Germinal center (tissue), 1 donor: ENCODE measurements at regions not wholly inside any gene's neighbourhood (a gene's known extent, or its start where the extent isn't known, plus 50 kb on each side); places are given as distances from the start of the nearest gene placed in this dataset.
"Not testable (repeated sequence)": the region's sequence is repeated elsewhere in the genome, so short reads cannot be mapped to it uniquely, and the experiment has no call there.

ENCODE experiments used
- DNase-seq: peaks from one replicate; pipeline ENCODE4 v3.0.0; 2012; ENCODE audit warnings: mixed read lengths, low spot score

GRCh38 chr12:131288765-131289695 is 335.3 kb downstream of the ADGRD1 start:
- DNase-seq: not testable (repeated sequence)

- not testable (repeated sequence) for DNase-seq
Measured at GRCh38 chr12:131289807-131290206, 336.1 kb downstream of the ADGRD1 start.

DNA sequence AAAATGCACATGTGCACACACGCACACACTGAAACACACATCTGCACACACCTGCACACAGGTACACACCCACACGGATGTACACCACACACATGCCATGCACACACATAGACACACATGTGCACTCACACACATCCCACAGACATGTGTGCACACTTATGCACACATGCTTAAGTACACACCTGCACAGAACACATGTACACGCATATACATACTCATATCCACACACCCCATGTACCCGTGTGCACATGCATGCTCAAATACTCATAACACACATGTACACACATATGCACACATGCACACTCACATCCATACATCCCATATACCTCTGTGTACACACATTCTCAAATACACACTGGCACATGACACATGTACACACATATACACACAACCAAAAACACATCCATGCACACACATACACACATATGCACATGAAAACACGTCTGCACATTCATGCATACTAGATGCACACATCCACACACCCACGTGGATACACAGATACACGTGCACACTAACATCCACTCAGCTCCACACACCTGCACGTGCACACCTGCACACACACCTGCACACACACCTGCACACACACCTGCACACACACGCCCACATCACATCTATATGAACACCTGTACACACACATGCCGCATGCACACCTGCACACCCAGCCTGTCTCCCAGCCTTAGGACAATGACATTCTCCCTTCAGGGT is 336.7 kb downstream of the ADGRD1 start:
- DNase-seq: no peak

DNA sequence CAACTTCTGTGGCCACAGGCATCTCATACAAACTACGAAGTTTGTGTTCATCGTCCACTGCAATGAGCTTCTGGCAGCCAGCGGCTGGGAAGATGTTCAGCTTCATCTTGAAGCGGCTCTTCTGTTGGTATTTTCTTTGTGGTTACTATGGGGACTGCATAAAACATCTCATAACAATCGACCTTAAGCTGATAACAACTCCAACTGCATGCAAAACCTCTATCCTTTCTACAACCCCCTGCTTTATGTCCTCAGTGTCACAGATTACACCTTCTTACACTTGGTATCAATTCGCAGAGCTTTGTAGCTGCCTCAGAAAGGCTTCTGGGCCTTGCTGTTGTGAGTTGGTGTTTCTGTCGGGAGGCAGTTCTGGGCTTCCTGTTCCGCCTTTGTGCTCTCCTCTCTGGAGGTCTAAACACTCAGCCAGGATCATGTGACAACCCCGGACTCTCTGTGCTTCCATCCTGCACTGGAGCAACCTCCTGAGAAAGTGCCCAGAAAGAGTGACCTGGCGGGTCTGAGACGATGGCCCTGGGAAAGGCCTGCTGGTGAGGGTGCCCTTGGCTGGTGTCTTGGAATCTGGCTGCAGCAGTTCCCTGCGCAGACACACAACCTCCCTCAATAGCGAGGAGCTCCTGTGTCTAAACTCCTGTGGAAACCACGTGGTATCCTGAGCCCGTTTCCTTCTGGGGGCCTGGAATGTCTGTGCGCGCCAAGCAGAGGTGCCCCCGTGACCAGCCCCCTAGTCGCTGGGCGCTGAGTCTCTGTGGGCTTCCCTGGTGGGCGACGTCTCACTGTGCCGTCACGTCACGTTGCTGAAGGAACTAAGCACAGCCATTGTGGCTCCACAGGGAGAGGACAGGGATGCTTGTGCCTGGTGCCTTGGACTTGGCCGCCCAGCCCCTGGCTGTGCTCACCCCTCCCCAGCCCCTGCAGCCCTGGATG is 339.6 kb downstream of the ADGRD1 start:
- DNase-seq: not testable (repeated sequence)

DNA sequence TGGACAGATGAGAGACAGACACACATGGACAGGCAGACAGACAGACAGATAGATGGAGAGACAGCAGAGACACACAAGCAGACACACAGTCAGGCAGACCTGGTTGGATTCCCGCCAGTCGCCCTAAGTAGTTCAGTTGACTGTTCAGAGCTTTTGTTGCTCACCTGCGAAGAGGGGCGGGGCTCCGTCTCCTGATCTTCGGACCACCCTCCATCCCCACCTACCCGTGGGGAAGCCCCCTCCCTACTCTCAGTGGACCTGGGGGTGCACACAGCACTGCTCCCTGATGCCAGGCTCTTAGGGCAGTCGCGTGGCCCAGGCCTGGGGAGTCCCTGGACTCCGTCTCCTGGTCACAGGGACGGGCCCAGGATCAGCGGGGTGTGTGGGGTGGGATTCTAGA is 341.0 kb downstream of the ADGRD1 start:
- DNase-seq: not testable (repeated sequence)

DNA sequence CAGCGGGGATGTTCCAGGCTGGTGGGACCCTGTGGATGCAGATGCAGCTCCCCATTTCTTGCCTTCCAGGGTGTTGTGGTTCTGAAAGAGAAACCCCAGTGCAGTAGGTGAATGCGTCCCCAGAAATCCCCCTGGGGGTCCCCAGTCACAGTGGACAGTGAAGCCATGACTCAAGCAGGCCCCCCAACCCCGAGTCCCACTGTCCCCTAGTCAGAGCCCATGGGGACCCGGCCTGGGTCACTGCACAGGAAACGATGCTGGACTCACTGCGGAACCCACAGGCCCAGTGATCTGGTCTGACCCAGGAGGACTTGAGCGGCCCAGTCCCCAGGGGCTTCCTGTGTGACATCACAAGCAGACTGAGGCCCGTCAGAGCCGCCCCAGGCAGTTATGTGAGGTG is 341.4 kb downstream of the ADGRD1 start:
- not testable (repeated sequence) for DNase-seq

- not testable (repeated sequence) for DNase-seq
Measured at GRCh38 chr12:131295559-131295958, 341.9 kb downstream of the ADGRD1 start.

- not testable (repeated sequence) for DNase-seq
Measured at GRCh38 chr12:131296136-131296535, 342.4 kb downstream of the ADGRD1 start.

DNA sequence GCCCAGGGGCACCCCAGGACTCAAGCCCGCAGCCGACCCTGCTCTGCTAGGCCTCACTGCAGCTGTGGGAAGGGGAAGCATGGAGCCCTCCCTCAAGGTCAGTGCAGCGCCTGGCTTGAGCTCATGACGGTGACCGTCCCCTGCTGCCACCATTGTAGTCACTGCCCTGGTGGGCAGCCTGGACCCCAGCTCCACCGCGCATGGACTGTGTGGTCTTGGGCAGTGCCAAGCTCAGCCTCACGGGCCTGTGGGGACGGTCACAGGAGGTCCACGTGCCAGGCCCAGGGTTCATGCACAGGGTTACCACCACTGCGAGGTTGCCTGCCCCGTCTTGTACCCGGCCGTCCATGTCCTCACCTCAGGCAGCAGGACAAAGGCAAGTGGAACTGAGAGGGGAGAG is 342.9 kb downstream of the ADGRD1 start:
- not testable (repeated sequence) for DNase-seq

- DNase-seq: not testable (repeated sequence)
Measured at GRCh38 chr12:131298526-131299369, 345.0 kb downstream of the ADGRD1 start.

- not testable (repeated sequence) for DNase-seq
Measured at GRCh38 chr12:131299370-131299701, 345.6 kb downstream of the ADGRD1 start.

DNA sequence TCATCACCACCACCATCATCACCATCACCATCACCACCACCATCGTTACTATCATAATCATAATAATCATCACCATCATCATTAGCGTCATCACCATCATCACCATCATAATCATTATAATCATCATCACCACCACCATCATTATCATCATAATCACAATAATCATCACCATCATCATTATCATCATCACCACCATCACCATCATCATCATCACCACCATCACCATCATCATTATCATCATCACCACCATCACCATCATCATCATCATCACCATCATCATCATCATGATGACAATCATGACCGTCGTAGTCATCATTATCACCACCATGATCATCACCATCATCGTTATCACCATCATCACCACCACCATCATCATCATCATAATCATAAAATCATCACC is 349.9 kb downstream of the ADGRD1 start:
- DNase-seq: not testable (repeated sequence)

DNA sequence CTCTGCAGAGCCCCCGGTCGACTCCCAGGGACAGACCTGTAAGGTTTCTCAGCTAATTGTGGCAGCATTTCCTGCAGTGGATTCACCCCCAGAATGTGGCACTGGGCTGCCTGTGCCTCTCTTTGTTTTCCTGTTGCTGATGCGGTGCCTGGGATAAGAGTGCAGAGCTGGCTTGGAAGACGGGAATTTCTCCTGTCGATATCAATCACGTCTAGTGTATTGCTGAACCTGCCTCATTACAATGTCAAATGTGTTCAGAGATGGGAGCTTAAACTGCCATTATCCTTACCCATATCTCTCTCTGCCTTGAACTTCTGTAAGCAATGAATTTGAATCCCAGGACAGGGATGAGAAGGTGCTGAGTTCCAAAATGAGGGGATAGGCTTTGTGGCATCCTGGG is 350.9 kb downstream of the ADGRD1 start:
- not testable (repeated sequence) for DNase-seq

DNA sequence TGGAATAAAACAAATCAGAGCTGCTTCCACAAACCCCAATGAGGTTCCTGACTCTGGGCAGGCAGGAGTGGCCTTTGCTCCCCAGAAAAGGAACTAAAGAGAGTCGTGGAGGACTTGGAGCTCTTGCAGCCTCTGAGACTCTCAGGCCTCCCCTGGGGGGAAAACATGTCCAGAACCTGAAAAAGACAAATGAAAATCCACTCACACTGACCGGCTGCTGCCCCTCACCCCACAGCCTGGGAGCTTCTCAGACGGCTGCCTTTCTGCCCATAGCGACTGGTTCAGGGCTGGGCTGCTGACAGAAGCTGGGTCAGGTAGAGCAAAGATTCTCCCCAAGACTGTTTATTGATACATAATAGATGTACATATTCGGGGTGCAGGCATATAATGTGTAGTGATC is 356.0 kb downstream of the ADGRD1 start:
- DNase-seq: no peak

DNA sequence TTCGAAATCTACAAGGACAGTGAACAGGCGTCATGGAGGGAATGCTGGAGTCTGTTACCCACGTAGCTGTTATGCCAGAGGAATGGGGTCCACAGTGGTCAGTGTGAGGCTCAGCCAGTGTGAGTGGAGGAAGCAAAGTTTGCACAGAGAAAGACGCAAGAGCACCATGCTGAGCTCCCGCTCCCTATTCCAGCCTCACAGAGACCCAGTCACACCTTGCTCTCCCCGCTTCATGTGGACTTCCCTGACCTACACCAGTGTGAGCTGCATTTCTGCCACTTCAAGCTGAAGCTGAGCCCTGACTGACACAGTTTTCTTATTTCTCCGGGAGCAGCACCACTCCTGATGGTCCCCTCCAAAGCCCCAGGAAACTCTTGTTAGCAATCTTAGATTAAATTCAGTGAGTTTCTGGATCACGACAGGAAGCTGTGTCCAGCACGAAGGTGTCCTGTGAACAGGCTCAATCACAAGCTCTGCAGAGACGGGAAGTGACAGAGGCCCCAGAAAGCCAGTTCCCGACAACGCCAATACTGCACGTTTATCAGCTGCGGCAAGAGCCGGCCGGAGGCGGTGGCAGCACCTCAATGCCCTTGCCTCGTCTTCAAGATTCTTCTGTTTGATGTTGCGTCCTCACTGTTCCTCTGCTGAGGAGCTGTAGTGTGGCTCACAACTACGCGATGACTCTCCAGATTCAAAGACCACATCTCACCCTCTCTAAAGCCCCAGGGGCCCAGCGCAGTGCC is 356.7 kb downstream of the ADGRD1 start:
- not testable (repeated sequence) for DNase-seq

DNA sequence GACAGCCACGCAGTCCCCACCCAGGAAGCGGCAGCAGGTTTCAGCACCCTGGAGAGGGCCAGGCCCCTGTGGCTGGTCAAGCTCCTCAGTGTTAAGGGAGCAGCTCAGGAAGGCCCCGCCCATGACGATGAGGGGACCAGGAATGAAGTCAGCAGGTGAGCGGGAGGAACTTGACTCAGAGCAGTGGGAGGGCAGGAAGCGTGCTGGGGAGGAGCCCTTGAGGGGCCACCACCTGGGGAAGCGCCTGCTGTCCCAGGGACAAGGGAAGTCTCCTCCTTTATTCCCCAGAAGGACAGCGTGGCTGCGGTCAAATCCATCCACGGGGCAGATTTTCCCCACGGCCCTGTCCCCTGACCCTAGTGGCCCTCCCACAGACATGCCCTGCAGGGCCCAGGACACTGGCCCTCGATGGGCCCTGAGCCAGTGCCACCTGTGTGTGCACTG is 357.6 kb downstream of the ADGRD1 start:
- not testable (repeated sequence) for DNase-seq

DNA sequence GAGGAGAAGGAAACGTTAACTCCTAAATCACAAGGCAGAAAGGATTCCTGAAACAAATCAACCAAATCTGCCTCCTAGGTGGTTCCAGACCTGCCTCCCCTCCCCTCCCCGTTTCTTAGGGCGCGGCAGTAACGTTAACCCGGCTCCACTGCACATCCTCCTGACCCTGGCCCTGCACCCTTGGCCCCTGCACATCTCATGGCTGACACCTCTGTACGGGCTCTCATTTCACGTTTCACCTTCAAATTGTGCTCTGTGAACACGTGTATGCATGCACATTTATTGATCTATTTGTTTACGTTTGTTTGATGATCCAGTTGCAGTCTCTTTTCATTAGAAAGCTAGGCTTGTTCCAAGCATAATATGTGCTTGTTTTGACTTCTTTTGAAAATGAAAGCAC is 358.1 kb downstream of the ADGRD1 start:
- DNase-seq: no peak

DNA sequence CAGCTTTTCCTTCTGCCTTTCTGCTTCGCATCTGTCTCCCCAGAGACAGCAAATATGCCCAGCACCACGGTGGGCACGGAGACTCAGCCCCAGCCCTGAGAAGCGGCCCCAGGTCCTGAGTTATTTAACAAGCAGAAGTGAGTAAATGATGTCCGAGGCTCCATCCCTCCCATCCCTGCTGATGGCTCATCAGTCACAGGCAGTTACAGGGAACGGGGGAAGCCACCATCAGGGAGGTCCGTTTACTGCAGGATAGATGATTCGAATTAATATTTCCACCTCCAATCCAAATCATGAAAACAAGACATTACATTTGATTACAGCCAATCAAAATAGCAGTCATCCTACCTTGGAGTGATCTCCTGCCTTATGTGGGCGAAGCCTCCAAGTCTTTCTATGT is 358.7 kb downstream of the ADGRD1 start:
- DNase-seq: not testable (repeated sequence)

DNA sequence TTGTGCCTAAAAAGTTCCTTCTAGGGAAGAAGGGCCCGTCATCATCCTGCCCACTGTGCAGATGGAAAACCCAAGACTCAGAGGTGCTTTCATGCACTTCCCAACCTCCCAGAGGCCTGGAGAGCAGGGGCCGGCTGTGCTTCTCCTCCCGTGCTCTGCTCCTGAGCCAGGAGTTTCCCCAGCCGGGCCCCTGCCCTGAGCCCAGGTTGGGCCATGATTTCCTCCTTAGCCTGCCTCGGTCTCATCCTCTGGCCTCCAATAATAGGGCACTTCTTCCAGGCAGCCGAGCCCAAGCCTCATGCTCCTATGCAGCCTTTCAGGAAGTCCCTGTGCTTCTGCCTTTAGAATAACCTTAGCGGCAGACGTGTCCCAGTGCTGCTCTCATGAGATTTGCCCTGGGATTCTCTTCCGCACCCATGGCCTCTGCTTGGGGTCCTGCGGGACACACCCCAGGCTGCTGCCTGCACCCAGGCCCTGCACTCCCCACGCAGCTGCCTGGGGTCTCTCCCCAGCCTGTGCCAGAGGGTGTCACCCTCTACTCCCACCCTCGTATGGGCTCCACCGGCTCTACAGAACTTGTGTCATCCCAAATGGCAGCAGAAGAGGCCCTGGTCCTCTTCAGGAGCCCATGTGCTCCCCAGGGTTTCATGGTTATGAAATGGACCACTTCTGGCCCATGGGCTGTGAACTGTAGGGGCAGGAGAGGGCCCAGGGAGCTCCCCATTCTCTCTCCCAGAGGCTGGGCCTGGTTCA is 359.3 kb downstream of the ADGRD1 start:
- no peak for DNase-seq

DNA sequence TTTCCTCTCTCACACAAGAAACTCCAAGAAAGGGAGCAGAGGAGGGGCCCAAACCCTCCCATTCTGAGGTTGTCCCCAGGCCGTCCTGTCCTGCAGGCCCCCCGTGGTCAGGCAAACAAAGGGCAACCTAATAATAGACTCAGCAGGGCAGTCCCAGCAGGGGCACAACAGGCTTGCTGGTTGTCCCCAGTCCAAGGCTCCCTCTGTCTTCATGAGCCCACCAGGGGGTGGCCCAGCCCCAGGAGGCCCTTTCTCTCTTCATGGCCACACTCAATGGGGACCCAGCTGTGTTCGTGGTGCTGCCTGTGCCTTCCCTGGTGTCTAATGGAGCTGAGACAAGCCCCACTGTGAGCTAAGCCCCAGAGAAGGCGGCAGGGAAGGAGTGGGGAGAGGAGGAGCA is 359.9 kb downstream of the ADGRD1 start:
- DNase-seq: no peak
